ENCODE measurements at regions not wholly inside any gene's neighbourhood (a gene's known extent, or its start where the extent isn't known, plus 50 kb on each side); places are given as distances from the start of the nearest gene placed in this dataset.

GRCh38 chr2:3073041-3073595, 304.5 kb downstream of the EIPR1 start:
- H3K27ac ChIP-seq (ENCODE audit: insufficient read depth, low read length): no peak overlapping the region
- TF ChIP-seq, protein P1, sequence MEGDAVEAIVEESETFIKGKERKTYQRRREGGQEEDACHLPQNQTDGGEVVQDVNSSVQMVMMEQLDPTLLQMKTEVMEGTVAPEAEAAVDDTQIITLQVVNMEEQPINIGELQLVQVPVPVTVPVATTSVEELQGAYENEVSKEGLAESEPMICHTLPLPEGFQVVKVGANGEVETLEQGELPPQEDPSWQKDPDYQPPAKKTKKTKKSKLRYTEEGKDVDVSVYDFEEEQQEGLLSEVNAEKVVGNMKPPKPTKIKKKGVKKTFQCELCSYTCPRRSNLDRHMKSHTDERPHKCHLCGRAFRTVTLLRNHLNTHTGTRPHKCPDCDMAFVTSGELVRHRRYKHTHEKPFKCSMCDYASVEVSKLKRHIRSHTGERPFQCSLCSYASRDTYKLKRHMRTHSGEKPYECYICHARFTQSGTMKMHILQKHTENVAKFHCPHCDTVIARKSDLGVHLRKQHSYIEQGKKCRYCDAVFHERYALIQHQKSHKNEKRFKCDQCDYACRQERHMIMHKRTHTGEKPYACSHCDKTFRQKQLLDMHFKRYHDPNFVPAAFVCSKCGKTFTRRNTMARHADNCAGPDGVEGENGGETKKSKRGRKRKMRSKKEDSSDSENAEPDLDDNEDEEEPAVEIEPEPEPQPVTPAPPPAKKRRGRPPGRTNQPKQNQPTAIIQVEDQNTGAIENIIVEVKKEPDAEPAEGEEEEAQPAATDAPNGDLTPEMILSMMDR (conservative IDR thresholded peaks at IDR 0.05 in 1 of 2, IDR thresholded peaks at IDR 0.05 in 1 of 2; ENCODE audit: low read depth in 1 of 2, low read length in 2 of 2): no peak
- H4K20me1 ChIP-seq (ENCODE audit: control insufficient read depth, extremely low read depth, insufficient read depth, low read length): no peaks in the 10 kb centered on the region
- no peaks in the 10 kb centered on the region for H3K79me2 ChIP-seq (ENCODE audit: control insufficient read depth, insufficient read depth, low read length)
- no peak overlapping the region for H3K4me2 ChIP-seq (ENCODE audit: extremely low read depth, insufficient read depth, low read length)
- no peak overlapping the region for H3K4me3 ChIP-seq (replicated peaks in 1 of 4; ENCODE audit: control extremely low read depth in 1 of 4, insufficient read depth in 1 of 4, low read depth in 3 of 4, low read length in 4 of 4)
- no peaks in the 10 kb centered on the region for H3K4me1 ChIP-seq (ENCODE audit: control insufficient read depth, extremely low read depth, insufficient read depth, low read length)
- H3K27me3 ChIP-seq (ENCODE audit: control insufficient read depth, insufficient read depth, low read length): no peaks in the 10 kb centered on the region
- H3K36me3 ChIP-seq (ENCODE audit: control insufficient read depth, insufficient read depth, low read length): no peaks in the 10 kb centered on the region
- no peak for DNase-seq (ENCODE audit: low read depth in 2 of 2)
- no peak overlapping the region for H2AFZ ChIP-seq (ENCODE audit: low read length)
- no peak overlapping the region for H3K9ac ChIP-seq (ENCODE audit: insufficient read depth, low read length)
- H3K9me3 ChIP-seq (ENCODE audit: control insufficient read depth, insufficient read depth, low read depth, low read length): no peaks in the 10 kb centered on the region

DNA sequence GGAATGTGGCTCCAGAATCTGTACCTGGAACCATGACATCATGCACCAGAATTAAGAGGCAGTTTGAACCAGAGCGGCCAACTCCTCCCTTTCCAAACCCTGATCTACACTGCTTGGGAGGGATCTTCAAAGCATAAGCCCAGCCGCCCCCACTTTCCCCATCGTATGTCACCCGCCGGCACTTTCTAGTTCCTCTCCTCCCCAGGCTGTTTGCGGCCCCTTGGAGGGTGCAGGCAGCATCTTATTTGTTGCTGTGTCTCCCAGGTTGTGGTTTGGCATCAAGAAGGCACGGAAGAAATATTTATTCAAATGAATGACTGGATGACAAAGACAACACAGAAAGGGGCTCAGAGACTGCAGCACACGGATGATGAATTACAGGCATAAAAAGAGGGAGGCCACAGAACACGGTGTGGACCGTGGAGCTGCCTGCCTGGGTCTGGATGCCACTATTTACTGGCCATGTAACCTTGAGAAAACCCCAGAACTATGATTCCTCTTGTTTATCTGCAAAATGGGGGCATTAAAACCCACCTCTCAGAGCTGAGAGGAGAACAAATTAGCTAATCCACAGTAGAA, 305.8 kb downstream of the EIPR1 start:
- H3K79me2 ChIP-seq (ENCODE audit: control insufficient read depth, insufficient read depth, low read length): no peaks in the 10 kb centered on the region
- TF ChIP-seq, protein P1 (conservative IDR thresholded peaks at IDR 0.05 in 1 of 2, IDR thresholded peaks at IDR 0.05 in 1 of 2; ENCODE audit: low read depth in 1 of 2, low read length in 2 of 2): no peak
- no peak for TF ChIP-seq EZH2 (IDR thresholded peaks at IDR 0.05; ENCODE audit: low read length, missing control alignments)

GRCh38 chr2:3066831-3067230, 310.8 kb downstream of the EIPR1 start:
- H3K9ac ChIP-seq (ENCODE audit: insufficient read depth, low read length): no peak overlapping the region
- H3K4me1 ChIP-seq (ENCODE audit: control insufficient read depth, extremely low read depth, insufficient read depth, low read length): no peaks in the 10 kb centered on the region
- no peaks in the 10 kb centered on the region for H3K9me3 ChIP-seq (ENCODE audit: control insufficient read depth, insufficient read depth, low read depth, low read length)
- no peaks in the 10 kb centered on the region for H3K79me2 ChIP-seq (ENCODE audit: control insufficient read depth, insufficient read depth, low read length)
- H4K20me1 ChIP-seq (ENCODE audit: control insufficient read depth, extremely low read depth, insufficient read depth, low read length): no peaks in the 10 kb centered on the region
- H3K27ac ChIP-seq (ENCODE audit: insufficient read depth, low read length): no peak overlapping the region
- DNase-seq (ENCODE audit: low read depth in 2 of 2): no peak
- no peak overlapping the region for H3K4me2 ChIP-seq (ENCODE audit: extremely low read depth, insufficient read depth, low read length)
- no peaks in the 10 kb centered on the region for H3K36me3 ChIP-seq (ENCODE audit: control insufficient read depth, insufficient read depth, low read length)
- no peak for TF ChIP-seq EZH2 (IDR thresholded peaks at IDR 0.05; ENCODE audit: low read length, missing control alignments)
- TF ChIP-seq, protein P1 (conservative IDR thresholded peaks at IDR 0.05 in 1 of 2, IDR thresholded peaks at IDR 0.05 in 1 of 2; ENCODE audit: low read depth in 1 of 2, low read length in 2 of 2): no peak
- no peak overlapping the region for H2AFZ ChIP-seq (ENCODE audit: low read length)
- no peaks in the 10 kb centered on the region for H3K27me3 ChIP-seq (ENCODE audit: control insufficient read depth, insufficient read depth, low read length)
- no peak overlapping the region for H3K4me3 ChIP-seq (replicated peaks in 1 of 4; ENCODE audit: control extremely low read depth in 1 of 4, insufficient read depth in 1 of 4, low read depth in 3 of 4, low read length in 4 of 4)

More for the DNA sequence above, 305.8 kb downstream of the EIPR1 start:
- Histone ChIP-seq H3K4me2 (ENCODE audit: extremely low read depth, insufficient read depth, low read length) (no peak overlapping the region), H3K9ac (ENCODE audit: insufficient read depth, low read length) (no peak overlapping the region), H3K4me3 (replicated peaks in 1 of 4; ENCODE audit: control extremely low read depth in 1 of 4, insufficient read depth in 1 of 4, low read depth in 3 of 4, low read length in 4 of 4) (no peak overlapping the region), H3K4me1 (ENCODE audit: control insufficient read depth, extremely low read depth, insufficient read depth, low read length) (no peaks in the 10 kb centered on the region), H3K36me3 (ENCODE audit: control insufficient read depth, insufficient read depth, low read length) (no peaks in the 10 kb centered on the region), H3K27me3 (ENCODE audit: control insufficient read depth, insufficient read depth, low read length) (no peaks in the 10 kb centered on the region), H4K20me1 (ENCODE audit: control insufficient read depth, extremely low read depth, insufficient read depth, low read length) (no peaks in the 10 kb centered on the region), H2AFZ (ENCODE audit: low read length) (no peak overlapping the region), H3K9me3 (ENCODE audit: control insufficient read depth, insufficient read depth, low read depth, low read length) (no peaks in the 10 kb centered on the region), H3K27ac (ENCODE audit: insufficient read depth, low read length) (no peak overlapping the region)
- no peak for DNase-seq (ENCODE audit: low read depth in 2 of 2)

Measured in fibroblast of lung (primary cell).